ENCODE measurements at regions not wholly inside any gene's neighbourhood (a gene's known extent, or its start where the extent isn't known, plus 50 kb on each side); places are given as distances from the start of the nearest gene placed in this dataset.

DNA sequence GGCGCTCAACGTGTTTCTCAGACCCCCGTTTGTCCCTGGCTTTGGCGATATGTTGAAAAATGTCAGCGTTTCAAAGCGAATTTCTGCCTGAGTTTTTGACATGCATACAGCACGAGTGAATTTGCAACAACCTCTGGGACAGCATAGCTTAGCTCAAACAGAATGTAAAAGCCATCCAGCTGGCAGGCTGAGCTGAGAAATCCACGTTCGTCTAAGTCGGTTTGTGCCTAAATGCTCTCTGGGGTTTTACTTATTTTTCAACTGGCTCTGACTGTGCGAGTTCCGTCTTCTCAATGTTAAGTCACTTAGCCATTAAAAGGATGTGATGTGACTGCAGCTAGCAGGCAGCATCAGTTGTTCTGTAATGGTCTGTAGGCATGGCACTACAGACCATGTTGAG lies 243.5 kb upstream of the SLCO3A1 start:
- H3K79me2 ChIP-seq (ENCODE audit: control insufficient read depth, insufficient read depth, low read length): no peaks in the 10 kb centered on the region
- no peaks in the 10 kb centered on the region for H4K20me1 ChIP-seq (ENCODE audit: control insufficient read depth, insufficient read depth)
- H3K4me2 ChIP-seq (ENCODE audit: control insufficient read depth, insufficient read depth): no peak overlapping the region
- no peaks in the 10 kb centered on the region for H3K4me1 ChIP-seq (ENCODE audit: control insufficient read depth, insufficient read depth, low read length)
- DNase-seq (ENCODE audit: low read depth, low spot score) (no peak), FAIRE-seq (no peak), ATAC-seq (no peak)
- H2AFZ ChIP-seq (ENCODE audit: control insufficient read depth, low read depth, low read length): no peak overlapping the region
- ChIA-PET POLR2A (no interaction called here), SMC1A (ENCODE audit: uncharacterized antibody, unreplicated experiment) (no interaction called here), RAD21 (ENCODE audit: unreplicated experiment) (no interaction called here), CTCF (no interaction called here)
- no peak overlapping the region for H3K4me3 ChIP-seq
- no peaks in the 10 kb centered on the region for H3K27me3 ChIP-seq (replicated peaks in 1 of 2; ENCODE audit: control insufficient read depth in 2 of 2, insufficient read depth in 2 of 2, low read length in 1 of 2)
- intact Hi-C loops (cut with micrococcal nuclease; ENCODE audit: unreplicated experiment): no loop called here
- no peaks in the 10 kb centered on the region for H3K9me3 ChIP-seq (replicated peaks; ENCODE audit: control insufficient read depth, insufficient read depth, low read length)
- WGBS (ENCODE audit: insufficient coverage, insufficient replicate concordance, low lambda C conversion rate, missing lambda C conversion rate): 38% methylated on average over 12 of the region's 12 CpGs
- no peak for TF ChIP-seq MLLT1 (IDR thresholded peaks at IDR 0.05)
- no peak for TF ChIP-seq TCF12 (IDR thresholded peaks at IDR 0.05; ENCODE audit: low read depth, low read length)
- no peak for TF ChIP-seq NFXL1 (IDR thresholded peaks at IDR 0.05; ENCODE audit: borderline replicate concordance)
- no peak for TF ChIP-seq MTA2 (IDR thresholded peaks at IDR 0.05; ENCODE audit: low read depth)
- no peak for TF ChIP-seq STAT3 (IDR thresholded peaks at IDR 0.05; ENCODE audit: low read depth, low read length)
- TF ChIP-seq SIX5 (IDR thresholded peaks at IDR 0.05; ENCODE audit: low read depth, low read length, severe bottlenecking): no peak
- TF ChIP-seq, protein P1, sequence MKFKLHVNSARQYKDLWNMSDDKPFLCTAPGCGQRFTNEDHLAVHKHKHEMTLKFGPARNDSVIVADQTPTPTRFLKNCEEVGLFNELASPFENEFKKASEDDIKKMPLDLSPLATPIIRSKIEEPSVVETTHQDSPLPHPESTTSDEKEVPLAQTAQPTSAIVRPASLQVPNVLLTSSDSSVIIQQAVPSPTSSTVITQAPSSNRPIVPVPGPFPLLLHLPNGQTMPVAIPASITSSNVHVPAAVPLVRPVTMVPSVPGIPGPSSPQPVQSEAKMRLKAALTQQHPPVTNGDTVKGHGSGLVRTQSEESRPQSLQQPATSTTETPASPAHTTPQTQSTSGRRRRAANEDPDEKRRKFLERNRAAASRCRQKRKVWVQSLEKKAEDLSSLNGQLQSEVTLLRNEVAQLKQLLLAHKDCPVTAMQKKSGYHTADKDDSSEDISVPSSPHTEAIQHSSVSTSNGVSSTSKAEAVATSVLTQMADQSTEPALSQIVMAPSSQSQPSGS (IDR thresholded peaks at IDR 0.05; ENCODE audit: low read length): no peak
- no peak for TF ChIP-seq NR2F1 (conservative IDR thresholded peaks at IDR 0.05)
- no peak for TF ChIP-seq SMARCA5 (IDR thresholded peaks at IDR 0.05)
- no peak for TF ChIP-seq BRCA1 (IDR thresholded peaks at IDR 0.05; ENCODE audit: low read depth, low read length)
- no peak for TF ChIP-seq RAD21 (IDR thresholded peaks at IDR 0.05; ENCODE audit: insufficient read depth, low read depth, low read length)
- TF ChIP-seq MAX (IDR thresholded peaks at IDR 0.05; ENCODE audit: low read depth, low read length): no peak
- TF ChIP-seq PAX5 (IDR thresholded peaks at IDR 0.05; ENCODE audit: borderline replicate concordance, low read depth, low read length): no peak
- TF ChIP-seq ZNF207 (IDR thresholded peaks at IDR 0.05; ENCODE audit: borderline replicate concordance): no peak
- no peak for TF ChIP-seq NR2C2 (IDR thresholded peaks at IDR 0.05; ENCODE audit: borderline replicate concordance, control insufficient read depth, insufficient read length, low read depth)
- TF ChIP-seq NBN (IDR thresholded peaks at IDR 0.05): no peak
- TF ChIP-seq, protein P2, sequence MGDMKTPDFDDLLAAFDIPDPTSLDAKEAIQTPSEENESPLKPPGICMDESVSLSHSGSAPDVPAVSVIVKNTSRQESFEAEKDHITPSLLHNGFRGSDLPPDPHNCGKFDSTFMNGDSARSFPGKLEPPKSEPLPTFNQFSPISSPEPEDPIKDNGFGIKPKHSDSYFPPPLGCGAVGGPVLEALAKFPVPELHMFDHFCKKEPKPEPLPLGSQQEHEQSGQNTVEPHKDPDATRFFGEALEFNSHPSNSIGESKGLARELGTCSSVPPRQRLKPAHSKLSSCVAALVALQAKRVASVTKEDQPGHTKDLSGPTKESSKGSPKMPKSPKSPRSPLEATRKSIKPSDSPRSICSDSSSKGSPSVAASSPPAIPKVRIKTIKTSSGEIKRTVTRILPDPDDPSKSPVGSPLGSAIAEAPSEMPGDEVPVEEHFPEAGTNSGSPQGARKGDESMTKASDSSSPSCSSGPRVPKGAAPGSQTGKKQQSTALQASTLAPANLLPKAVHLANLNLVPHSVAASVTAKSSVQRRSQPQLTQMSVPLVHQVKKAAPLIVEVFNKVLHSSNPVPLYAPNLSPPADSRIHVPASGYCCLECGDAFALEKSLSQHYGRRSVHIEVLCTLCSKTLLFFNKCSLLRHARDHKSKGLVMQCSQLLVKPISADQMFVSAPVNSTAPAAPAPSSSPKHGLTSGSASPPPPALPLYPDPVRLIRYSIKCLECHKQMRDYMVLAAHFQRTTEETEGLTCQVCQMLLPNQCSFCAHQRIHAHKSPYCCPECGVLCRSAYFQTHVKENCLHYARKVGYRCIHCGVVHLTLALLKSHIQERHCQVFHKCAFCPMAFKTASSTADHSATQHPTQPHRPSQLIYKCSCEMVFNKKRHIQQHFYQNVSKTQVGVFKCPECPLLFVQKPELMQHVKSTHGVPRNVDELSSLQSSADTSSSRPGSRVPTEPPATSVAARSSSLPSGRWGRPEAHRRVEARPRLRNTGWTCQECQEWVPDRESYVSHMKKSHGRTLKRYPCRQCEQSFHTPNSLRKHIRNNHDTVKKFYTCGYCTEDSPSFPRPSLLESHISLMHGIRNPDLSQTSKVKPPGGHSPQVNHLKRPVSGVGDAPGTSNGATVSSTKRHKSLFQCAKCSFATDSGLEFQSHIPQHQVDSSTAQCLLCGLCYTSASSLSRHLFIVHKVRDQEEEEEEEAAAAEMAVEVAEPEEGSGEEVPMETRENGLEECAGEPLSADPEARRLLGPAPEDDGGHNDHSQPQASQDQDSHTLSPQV (IDR thresholded peaks at IDR 0.05): no peak
- TF ChIP-seq SP1 (IDR thresholded peaks at IDR 0.05; ENCODE audit: low read depth, low read length): no peak
- TF ChIP-seq POU2F2 (IDR thresholded peaks at IDR 0.05; ENCODE audit: borderline replicate concordance, low read depth, low read length): no peak
- no peak for TF ChIP-seq ZNF24 (IDR thresholded peaks at IDR 0.05)
- BruUV-seq (replicated peaks): no TSS peak
- H3K9ac ChIP-seq (ENCODE audit: control insufficient read depth, insufficient read depth, low read length): no peak overlapping the region
- H3K27ac ChIP-seq (ENCODE audit: control insufficient read depth, insufficient read depth): no peak overlapping the region
- in situ Hi-C loops (cut with MboI): no loop called here
- no peaks in the 10 kb centered on the region for H3K36me3 ChIP-seq (ENCODE audit: control insufficient read depth in 2 of 2, insufficient read depth in 2 of 2, low read length in 1 of 2)
